Nephron (organoid): ENCODE measurements at regions not wholly inside any gene's neighbourhood (a gene's known extent, or its start where the extent isn't known, plus 50 kb on each side); places are given as distances from the start of the nearest gene placed in this dataset.

Experiments used
- H3K27ac Mint-ChIP-seq, 3 experiments: 2 replicates each; pipeline ENCODE4 v1.8.0; 2020; ENCODE audit warnings: mixed read lengths in 3 of 3, mild to moderate bottlenecking in 2 of 3, moderate library complexity in 1 of 3
- H3K27me3 Mint-ChIP-seq: 2 replicates; pipeline ENCODE4 v1.8.0; 2021; ENCODE audit warnings: low read depth, mild to moderate bottlenecking, moderate library complexity, mixed read lengths
- H3K36me3 Mint-ChIP-seq: 2 replicates; pipeline ENCODE4 v1.8.0; 2020; ENCODE audit warnings: low read depth, mixed read lengths
- H3K4me1 Mint-ChIP-seq: 2 replicates; pipeline ENCODE4 v1.8.0; 2020; ENCODE audit warnings: mixed read lengths
- H3K4me3 Mint-ChIP-seq, 3 experiments: 2 replicates each; pipeline ENCODE4 v1.8.0; 2020; ENCODE audit warnings: mild to moderate bottlenecking in 3 of 3, mixed read lengths in 3 of 3, moderate library complexity in 2 of 3
- H3K9me3 Mint-ChIP-seq: 2 replicates; pipeline ENCODE4 v1.8.0; 2020; ENCODE audit warnings: mixed read lengths
- TF ChIP-seq, protein P1 (sequence below), 3 experiments: fragments of 200-600 bp; sonication (generic); IDR thresholded peaks; one replicate each; pipeline ENCODE4 v1.5.0; 2021; ENCODE audit warnings: antibody characterized with exemption in 3 of 3; ENCODE audit not compliant: unreplicated experiment in 3 of 3

DNA sequence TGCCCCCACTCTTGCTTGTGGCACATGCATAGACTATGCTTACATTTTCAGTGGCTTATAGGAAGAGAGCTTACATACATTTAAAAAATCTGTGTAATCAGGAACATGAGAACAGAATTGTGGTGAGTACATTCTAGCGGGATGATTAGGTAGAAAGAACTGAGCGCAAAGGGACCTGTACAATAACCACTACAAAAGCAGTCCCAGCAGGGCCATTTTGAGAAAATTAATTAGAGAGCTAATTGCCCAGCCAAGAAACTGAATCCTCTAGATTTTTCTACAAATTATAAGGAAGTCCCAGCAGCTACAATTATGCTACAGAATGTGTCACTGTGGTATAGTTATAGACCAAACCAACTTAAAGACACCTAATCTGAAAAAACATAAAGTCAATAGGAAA is 105.6 kb upstream of the TNFAIP3 start:
- no peaks in the 10 kb centered on the region for H3K4me1 Mint-ChIP-seq
- no peaks in the 10 kb centered on the region for H3K9me3 Mint-ChIP-seq
- no peaks in the 10 kb centered on the region for H3K36me3 Mint-ChIP-seq
- no peak overlapping the region for H3K4me3 Mint-ChIP-seq
- H3K27ac Mint-ChIP-seq: no peak overlapping the region
- TF ChIP-seq, protein P1, sequence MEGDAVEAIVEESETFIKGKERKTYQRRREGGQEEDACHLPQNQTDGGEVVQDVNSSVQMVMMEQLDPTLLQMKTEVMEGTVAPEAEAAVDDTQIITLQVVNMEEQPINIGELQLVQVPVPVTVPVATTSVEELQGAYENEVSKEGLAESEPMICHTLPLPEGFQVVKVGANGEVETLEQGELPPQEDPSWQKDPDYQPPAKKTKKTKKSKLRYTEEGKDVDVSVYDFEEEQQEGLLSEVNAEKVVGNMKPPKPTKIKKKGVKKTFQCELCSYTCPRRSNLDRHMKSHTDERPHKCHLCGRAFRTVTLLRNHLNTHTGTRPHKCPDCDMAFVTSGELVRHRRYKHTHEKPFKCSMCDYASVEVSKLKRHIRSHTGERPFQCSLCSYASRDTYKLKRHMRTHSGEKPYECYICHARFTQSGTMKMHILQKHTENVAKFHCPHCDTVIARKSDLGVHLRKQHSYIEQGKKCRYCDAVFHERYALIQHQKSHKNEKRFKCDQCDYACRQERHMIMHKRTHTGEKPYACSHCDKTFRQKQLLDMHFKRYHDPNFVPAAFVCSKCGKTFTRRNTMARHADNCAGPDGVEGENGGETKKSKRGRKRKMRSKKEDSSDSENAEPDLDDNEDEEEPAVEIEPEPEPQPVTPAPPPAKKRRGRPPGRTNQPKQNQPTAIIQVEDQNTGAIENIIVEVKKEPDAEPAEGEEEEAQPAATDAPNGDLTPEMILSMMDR (IDR thresholded peaks at IDR 0.05; ENCODE audit: unreplicated experiment in 3 of 3): no peak
- peaks cover 5% of the 10 kb centered on the region for H3K27me3 Mint-ChIP-seq

DNA sequence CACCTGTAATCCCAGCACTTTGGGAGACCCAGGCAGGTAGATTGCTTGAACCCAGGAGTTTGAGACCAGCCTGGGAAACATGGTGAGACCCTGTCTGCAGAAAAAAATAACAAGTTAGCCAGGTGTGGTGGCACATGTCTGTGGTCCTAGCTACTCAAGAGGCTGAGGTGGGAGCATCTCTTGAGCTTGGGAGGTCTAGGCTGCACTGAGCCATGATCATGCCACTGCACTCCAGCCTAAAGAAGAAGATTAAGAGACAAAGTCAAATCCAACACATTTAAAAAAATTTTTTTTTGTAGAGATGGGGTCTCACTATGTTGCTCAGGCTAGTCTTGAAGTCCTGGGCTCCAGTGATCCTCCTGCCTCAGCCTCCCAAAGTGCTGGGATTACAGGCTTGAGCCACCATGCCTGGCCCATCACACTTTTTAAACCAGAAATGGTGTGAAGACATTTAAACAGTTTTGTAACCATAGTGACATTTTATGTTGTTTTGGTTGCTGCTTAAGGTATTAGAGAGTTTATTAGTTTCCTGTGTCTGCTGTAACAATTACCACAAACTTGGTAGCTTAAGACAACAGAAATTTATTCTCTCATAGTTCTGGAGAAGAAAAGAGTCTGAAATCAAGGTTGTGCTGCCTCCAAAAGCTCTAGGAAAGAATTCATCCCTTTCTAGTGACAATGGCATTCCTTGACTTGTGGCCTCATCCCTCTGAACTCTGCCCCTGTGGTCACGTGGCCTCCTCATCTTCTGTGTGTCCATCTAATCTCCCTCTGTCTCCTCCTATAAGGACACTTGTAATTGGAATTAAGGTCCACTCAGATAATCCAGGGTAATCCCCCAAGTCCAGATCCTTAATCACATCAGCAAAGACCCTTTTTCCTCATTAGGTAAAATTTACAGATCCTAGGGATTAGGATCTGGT is 104.6 kb upstream of the TNFAIP3 start:
- Mint-ChIP-seq H3K4me1 (no peaks in the 10 kb centered on the region), H3K4me3 (no peak overlapping the region), H3K27me3 (peaks cover 5% of the 10 kb centered on the region), H3K27ac (no peak overlapping the region), H3K36me3 (no peaks in the 10 kb centered on the region), H3K9me3 (no peaks in the 10 kb centered on the region)
- TF ChIP-seq, protein P1 (IDR thresholded peaks at IDR 0.05; ENCODE audit: unreplicated experiment in 3 of 3): no peak

DNA sequence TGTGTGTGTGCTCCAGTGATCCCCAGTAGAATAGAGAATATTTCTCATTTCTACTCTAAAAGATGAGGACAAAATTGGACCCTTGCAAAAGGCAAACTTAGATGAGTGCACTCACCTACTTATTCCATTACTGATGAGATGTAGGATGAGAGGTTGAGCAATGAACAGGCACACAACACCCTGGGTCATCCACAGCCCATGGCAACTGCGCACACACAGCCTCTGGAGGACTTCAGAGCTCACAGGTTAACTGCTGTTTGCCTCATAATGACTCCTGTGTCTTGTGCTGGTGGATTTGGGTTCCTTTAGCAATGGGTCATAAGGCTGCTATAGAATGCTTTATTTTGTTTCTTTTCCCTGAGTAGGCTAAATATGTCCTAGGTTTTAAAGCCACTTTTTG is 103.6 kb upstream of the TNFAIP3 start:
- no peaks in the 10 kb centered on the region for H3K36me3 Mint-ChIP-seq
- H3K4me3 Mint-ChIP-seq: no peak overlapping the region
- H3K9me3 Mint-ChIP-seq: peaks cover 8% of the 10 kb centered on the region
- peaks cover 5% of the 10 kb centered on the region for H3K27me3 Mint-ChIP-seq
- H3K27ac Mint-ChIP-seq: no peak overlapping the region
- H3K4me1 Mint-ChIP-seq: no peaks in the 10 kb centered on the region
- TF ChIP-seq, protein P1 (IDR thresholded peaks at IDR 0.05; ENCODE audit: unreplicated experiment in 3 of 3): no peak

DNA sequence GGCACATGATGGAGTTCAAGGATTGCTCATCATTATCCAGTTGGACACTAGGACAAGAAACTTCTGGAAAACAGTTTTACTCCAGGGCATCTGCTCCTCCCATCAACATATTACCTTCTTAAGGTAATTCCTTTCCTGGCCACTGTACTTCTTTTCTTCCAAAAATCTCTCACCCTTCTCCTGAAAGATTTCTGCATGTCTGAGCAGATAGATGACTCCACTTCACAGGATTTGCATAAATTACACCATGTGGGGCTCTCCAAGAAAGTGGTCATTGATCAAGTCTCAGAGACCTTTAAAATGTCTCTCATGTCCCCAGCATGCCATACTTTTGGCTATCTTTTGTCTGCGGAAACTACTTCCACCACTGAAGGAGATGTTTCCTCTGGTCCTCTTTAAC is 103.2 kb upstream of the TNFAIP3 start:
- Mint-ChIP-seq H3K9me3 (peaks cover 8% of the 10 kb centered on the region), H3K27ac (no peak overlapping the region), H3K27me3 (peaks cover 5% of the 10 kb centered on the region), H3K36me3 (no peaks in the 10 kb centered on the region), H3K4me1 (no peaks in the 10 kb centered on the region), H3K4me3 (no peak overlapping the region)
- TF ChIP-seq, protein P1 (IDR thresholded peaks at IDR 0.05; ENCODE audit: unreplicated experiment in 3 of 3): no peak

DNA sequence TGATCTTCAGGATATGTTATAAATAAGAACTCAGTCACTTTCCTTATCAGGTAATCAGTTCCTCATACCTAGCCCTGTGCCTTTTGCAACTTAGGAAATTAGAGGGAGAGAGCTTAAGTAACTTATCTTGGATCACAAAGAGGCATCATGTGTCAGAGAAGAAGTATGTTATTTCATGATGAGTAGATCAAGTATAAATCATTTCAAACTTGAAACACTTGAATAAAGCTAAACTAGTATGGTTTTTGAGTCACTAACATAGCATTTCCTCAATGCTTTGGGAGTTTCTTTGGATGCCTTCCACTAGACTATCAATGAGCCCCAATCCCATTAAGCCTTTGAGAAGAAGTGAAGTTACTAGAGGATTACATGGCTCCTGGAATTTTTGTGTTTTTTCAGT is 102.6 kb upstream of the TNFAIP3 start:
- Mint-ChIP-seq H3K4me1 (no peaks in the 10 kb centered on the region), H3K27me3 (no peaks in the 10 kb centered on the region), H3K9me3 (peaks cover 8% of the 10 kb centered on the region), H3K27ac (no peak overlapping the region), H3K36me3 (no peaks in the 10 kb centered on the region), H3K4me3 (no peak overlapping the region)
- TF ChIP-seq, protein P1 (IDR thresholded peaks at IDR 0.05; ENCODE audit: unreplicated experiment in 3 of 3): no peak

DNA sequence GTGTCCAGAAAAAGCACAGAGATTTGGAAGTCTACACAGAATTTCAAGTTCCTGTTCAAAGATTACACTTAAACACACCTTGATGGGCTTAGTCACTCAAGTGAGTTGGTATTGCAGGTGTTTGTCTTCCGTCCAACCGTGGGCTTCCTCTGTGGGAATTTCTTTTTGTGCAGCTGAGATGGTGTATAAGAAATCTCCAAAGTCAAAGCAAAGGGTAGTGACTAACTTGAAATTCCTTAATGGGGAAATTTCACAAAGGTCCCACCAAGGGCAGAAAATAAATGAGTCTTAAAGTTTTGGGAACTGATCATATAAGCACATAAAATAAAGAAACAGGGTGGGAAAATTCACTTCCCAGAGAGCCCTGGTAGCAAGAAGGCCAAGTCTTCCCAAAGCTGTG is 102.0 kb upstream of the TNFAIP3 start:
- H3K4me3 Mint-ChIP-seq: no peak overlapping the region
- H3K27me3 Mint-ChIP-seq: no peaks in the 10 kb centered on the region
- peaks cover 8% of the 10 kb centered on the region for H3K9me3 Mint-ChIP-seq
- TF ChIP-seq, protein P1 (IDR thresholded peaks at IDR 0.05; ENCODE audit: unreplicated experiment in 3 of 3): no peak
- H3K4me1 Mint-ChIP-seq: no peaks in the 10 kb centered on the region
- no peaks in the 10 kb centered on the region for H3K36me3 Mint-ChIP-seq
- H3K27ac Mint-ChIP-seq: no peak overlapping the region
